K562 (cell line): ENCODE measurements at regions not wholly inside any gene's neighbourhood (a gene's known extent, or its start where the extent isn't known, plus 50 kb on each side); places are given as distances from the start of the nearest gene placed in this dataset.

Source experiments
- ATAC-seq: fragments of 200-7000 bp; cut with Tn5 transposase; 3 replicates; pipeline ENCODE4 v1.9.1; 2020; ENCODE audit warnings: moderate library complexity
- BruUV-seq: library from RNA; stranded (reverse); fragments of 400-500 nt; replicated peaks from 2 replicates; lab custom pipeline; 2021; lab: Mats Ljungman, UMichigan
- CTCF ChIA-PET: fragments of 300-600 bp; formaldehyde crosslinking; extraction: SDS; loops from one replicate; lab custom pipeline; 2021; ENCODE audit warnings: low intra/inter-chr PET ratio; lab: Yijun Ruan, JAX
- POLR2A ChIA-PET: fragments of 300-600, 350-650 bp; sonication (Branson Sonifier 250); formaldehyde crosslinking; extraction: SDS; loops from one replicate; lab custom pipeline; 2021; ENCODE audit warnings: antibody characterized with exemption, inconsistent platforms; lab: Yijun Ruan, JAX
- DNase-seq, 4 experiments: peaks; one replicate each; pipeline versions ENCODE4 v3.0.0 to v3.0.0-alpha.2; 2011 to 2018; ENCODE audit warnings: low spot score in 3 of 4, mixed read lengths in 3 of 4; ENCODE audit errors: extremely low read depth in 1 of 4
- FAIRE-seq: peaks from 2 replicates; lab custom pipeline; 2011; peaks lifted over from hg19 to GRCh38; lab: Jason Lieb, UNC
- H2AFZ ChIP-seq: 2 replicates; pipeline ENCODE4 v1.6.0; 2011; ENCODE audit warnings: low read depth, low read length, control low read depth, inconsistent platforms
- H3K27ac ChIP-seq: fragments of 200-600 bp; 3 replicates; pipeline ENCODE4 v1.8.0; 2011; ENCODE audit warnings: low read depth, mild to moderate bottlenecking, control low read depth, inconsistent platforms, low read length, moderate library complexity, mixed read lengths; ENCODE audit errors: extremely low read depth
- H3K27me3 ChIP-seq, 2 experiments: fragments of 300-600 bp in 1 of 2; 2 replicates in 1 of 2; 3 replicates in 1 of 2; pipeline versions ENCODE4 v1.6.0 to v1.8.0; 2011; ENCODE audit warnings: inconsistent platforms in 2 of 2, low read length in 2 of 2, mild to moderate bottlenecking in 1 of 2, mixed read lengths in 1 of 2, moderate library complexity in 1 of 2; ENCODE audit not compliant: control insufficient read depth in 2 of 2, insufficient read depth in 2 of 2
- H3K36me3 ChIP-seq: fragments of 300-600 bp; 3 replicates; pipeline ENCODE4 v1.8.0; 2011; ENCODE audit warnings: mild to moderate bottlenecking, low read length, inconsistent platforms; ENCODE audit not compliant: control insufficient read depth, insufficient read depth
- H3K4me1 ChIP-seq, 2 experiments: fragments of 200-600 bp in 1 of 2; replicated peaks in 1 of 2; 2 replicates in 1 of 2; 3 replicates in 1 of 2; pipeline versions ENCODE4 v1.5.1 to v1.8.0; 2011; ENCODE audit warnings: inconsistent platforms in 2 of 2, low read length in 2 of 2, mild to moderate bottlenecking in 1 of 2, mixed read lengths in 1 of 2, moderate library complexity in 1 of 2; ENCODE audit not compliant: control insufficient read depth in 2 of 2, insufficient read depth in 2 of 2
- H3K4me2 ChIP-seq: 2 replicates; pipeline ENCODE4 v1.6.1; 2011; ENCODE audit warnings: low read length, control low read depth, inconsistent platforms, mixed read lengths; ENCODE audit not compliant: insufficient read depth
- H3K4me3 ChIP-seq: fragments of 200-600 bp; sonication (generic), shearing (Covaris generic); 2 replicates; pipeline ENCODE4 v1.5.1; 2016; ENCODE audit warnings: control low read depth, inconsistent platforms
- H3K79me2 ChIP-seq: fragments of 200-600 bp; 3 replicates; pipeline ENCODE4 v1.8.0; 2011; ENCODE audit warnings: low read length, inconsistent platforms; ENCODE audit not compliant: control insufficient read depth, insufficient read depth
- H3K9ac ChIP-seq, 2 experiments: 2 replicates each; pipeline versions ENCODE4 v1.6.0 to v1.6.1; 2011; ENCODE audit warnings: low read depth in 2 of 2, low read length in 2 of 2, control low read depth in 1 of 2, inconsistent platforms in 1 of 2, mild to moderate bottlenecking in 1 of 2, mixed read lengths in 1 of 2; ENCODE audit not compliant: insufficient read depth in 1 of 2
- H3K9me1 ChIP-seq: one replicate; pipeline ENCODE4 v1.6.0; 2011; ENCODE audit warnings: inconsistent platforms, mild to moderate bottlenecking, low read length, moderate library complexity; ENCODE audit not compliant: control insufficient read depth, insufficient read depth
- H3K9me3 ChIP-seq: replicated peaks from 2 replicates; pipeline ENCODE4 v1.5.1; 2011; ENCODE audit warnings: low read depth, low read length, inconsistent platforms; ENCODE audit not compliant: control insufficient read depth, insufficient read depth
- H4K20me1 ChIP-seq: replicated peaks from 2 replicates; pipeline ENCODE4 v1.6.1; 2011; ENCODE audit warnings: low read length, inconsistent platforms, mixed read lengths; ENCODE audit not compliant: control insufficient read depth, insufficient read depth
- ARID4B ChIP-seq: sonication (generic); formaldehyde crosslinking; IDR thresholded peaks from 2 replicates; pipeline ENCODE4 v1.8.0; 2022; ENCODE audit warnings: mild to moderate bottlenecking, missing genetic modification reagents
- KDM5B ChIP-seq: fragments of 200-600 bp; sonication (generic); IDR thresholded peaks from 2 replicates; pipeline ENCODE4 v1.6.1; 2012; ENCODE audit warnings: low read depth, mild to moderate bottlenecking, moderate library complexity, low read length, control low read depth, inconsistent platforms; ENCODE audit not compliant: insufficient replicate concordance
- MBD1 ChIP-seq: fragments of 250-450 bp; sonication (Bioruptor Pico); IDR thresholded peaks from 2 replicates; pipeline ENCODE4 v1.8.0; 2022; ENCODE audit warnings: inconsistent platforms
- PTTG1 ChIP-seq: fragments of 450-650 bp; IDR thresholded peaks from 2 replicates; pipeline ENCODE4 v1.6.1; 2016; ENCODE audit warnings: low read depth, mild to moderate bottlenecking, missing genetic modification characterization, missing compliant biosample characterization
- RBM25 ChIP-seq: fragments of 200-400 bp; formaldehyde crosslinking; IDR thresholded peaks from 2 replicates; pipeline ENCODE4 v1.6.1; 2018; ENCODE audit warnings: low read length, low read depth, moderate library complexity; ENCODE audit not compliant: severe bottlenecking
- ZNF408 ChIP-seq: fragments of 250-450 bp; sonication (Bioruptor Pico); IDR thresholded peaks from 2 replicates; pipeline ENCODE4 v1.4.0; 2020; ENCODE audit warnings: low read depth, mild to moderate bottlenecking, moderate library complexity
- ZNF444 ChIP-seq: fragments of 250-450 bp; sonication (Bioruptor Pico); IDR thresholded peaks from 2 replicates; pipeline ENCODE4 v1.4.0; 2020; ENCODE audit warnings: mild to moderate bottlenecking, moderate library complexity
- WGBS: fragments of 100-300 bp; shearing (Covaris generic); methylation state at CpG from one replicate; pipeline ENCODE4 v1.1.6; 2016; ENCODE audit warnings: low coverage, mixed read lengths; ENCODE audit not compliant: insufficient coverage; ENCODE audit errors: missing lambda C conversion rate; 5-methylcytosine and 5-hydroxymethylcytosine counted together
- in situ Hi-C: fragments of 300-500 bp; cut with MboI; formaldehyde crosslinking; loops from 4 replicates; pipeline ENCODE4 v1.15.0; 2018; ENCODE audit warnings: inconsistent platforms, mixed read lengths
- intact Hi-C: fragments of 100-400 bp; cut with micrococcal nuclease; formaldehyde crosslinking; loops from 2 replicates; pipeline ENCODE4 v1.14.2; 2022

GRCh38 chr2:65488527-65488926 lies 56.1 kb upstream of the SPRED2 start:
- Histone ChIP-seq H4K20me1 (no peaks in the 10 kb centered on the region), H3K9ac (no peak overlapping the region), H3K9me1 (no peaks in the 10 kb centered on the region), H3K4me1 (peaks cover 0 to 9% of the 10 kb centered on the region in 2 experiments; a peak in 3 of 5 replicates), H3K36me3 (no peaks in the 10 kb centered on the region), H3K27me3 (no peaks in the 10 kb centered on the region), H3K27ac (no peak overlapping the region)
- in situ Hi-C loops: no loop called here
- WGBS: 19% methylated on average over 3 of the region's 3 CpGs
- CTCF ChIA-PET: interaction anchor here (0.6 kb wide), 1 partner anchor 53 kb away, joined by 4 read pairs; no protein-coding TSS in a partner anchor
- TF ChIP-seq RBM25 (peak; percentile 20), PTTG1 (tag) (no peak)
- TF ChIP-seq, all 486 proteins: peak for 1
- Histone ChIP-seq H3K4me3 (no peak overlapping the region), H2AFZ (no peak overlapping the region), H3K79me2 (no peaks in the 10 kb centered on the region), H3K4me2 (no peak overlapping the region), H3K9me3 (no peaks in the 10 kb centered on the region)
- DNase-seq: no peak
- POLR2A ChIA-PET: interaction anchor here (1.2 to 1.6 kb wide), 2 partner anchors 8 to 14 kb away, joined by 3 to 4 read pairs; no protein-coding TSS in a partner anchor
- intact Hi-C loops: no loop called here
- BruUV-seq: no TSS peak
- no peak for ATAC-seq
- FAIRE-seq: no peak

- Histone ChIP-seq H3K4me1 (peaks cover 0 to 9% of the 10 kb centered on the region in 2 experiments; a peak in 3 of 5 replicates), H3K27ac (no peak overlapping the region), H3K27me3 (no peaks in the 10 kb centered on the region), H3K79me2 (no peaks in the 10 kb centered on the region), H3K9ac (no peak overlapping the region), H3K4me2 (no peak overlapping the region), H3K9me1 (no peaks in the 10 kb centered on the region), H3K36me3 (no peaks in the 10 kb centered on the region), H3K4me3 (no peak overlapping the region), H2AFZ (no peak overlapping the region), H4K20me1 (no peaks in the 10 kb centered on the region), H3K9me3 (no peaks in the 10 kb centered on the region)
- CTCF ChIA-PET: no interaction called here
- POLR2A ChIA-PET: interaction anchor here (1.6 kb wide), 1 partner anchor 9 kb away, joined by 3 read pairs; no protein-coding TSS in a partner anchor
- FAIRE-seq: no peak
- no peak for DNase-seq
- no TSS peak for BruUV-seq
- 46% methylated on average over 5 of the region's 5 CpGs for WGBS
- in situ Hi-C loops: no loop called here
- ATAC-seq: no peak
- intact Hi-C loops: no loop called here
- TF ChIP-seq KDM5B (no peak), MBD1 (CRISPR knock-in tag) (no peak), ARID4B (CRISPR knock-in tag) (no peak), ZNF444 (CRISPR knock-in tag) (no peak), ZNF408 (no peak)
Measured at GRCh38 chr2:65487404-65487803, 55.0 kb upstream of the SPRED2 start.
